RWPE1 (cell line): ENCODE measurements at regions not wholly inside any gene's neighbourhood (a gene's known extent, or its start where the extent isn't known, plus 50 kb on each side); places are given as distances from the start of the nearest gene placed in this dataset.

Source experiments
- CTCF ChIA-PET: fragments of 350-600 bp; sonication (Branson Sonifier 250); formaldehyde crosslinking; extraction: SDS; loops from one replicate; lab custom pipeline; 2021; lab: Yijun Ruan, JAX
- POLR2A ChIA-PET: fragments of 400-600 bp; formaldehyde crosslinking; extraction: SDS; loops from one replicate; lab custom pipeline; 2020; ENCODE audit warnings: antibody characterized with exemption; ENCODE audit not compliant: low non-redundant PET; lab: Yijun Ruan, JAX
- DNase-seq: peaks from one replicate; pipeline ENCODE4 v3.0.0; 2012; ENCODE audit warnings: low spot score
- H3K27ac ChIP-seq: fragments of 450-650 bp; 2 replicates; pipeline ENCODE4 v1.5.1; 2017
- TF ChIP-seq, protein P1 (sequence below): fragments of 450-650 bp; conservative IDR thresholded peaks from 2 replicates; pipeline ENCODE4 v1.5.1; 2017; ENCODE audit warnings: low read depth, mild to moderate bottlenecking

DNA sequence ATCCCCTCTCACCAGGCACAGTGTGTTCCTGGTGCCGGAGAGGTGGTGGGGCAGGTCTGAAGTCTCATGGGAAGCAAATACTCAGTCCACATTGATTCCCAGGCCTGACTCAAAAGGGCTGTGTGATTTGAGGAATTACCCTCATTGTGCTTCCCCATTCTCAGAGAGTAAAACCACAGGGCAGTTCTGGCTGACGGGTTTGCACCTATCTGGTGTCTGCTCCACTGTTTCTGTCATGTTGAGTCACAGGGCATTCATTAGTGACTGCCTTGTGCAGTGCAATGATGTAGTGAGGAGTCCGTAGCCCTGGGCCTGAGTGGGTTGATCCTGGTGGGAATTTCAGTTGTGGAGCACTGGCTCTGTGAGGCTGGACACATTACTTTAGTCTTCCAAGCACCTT is 85.2 kb upstream of the ARHGAP20 start:
- CTCF ChIA-PET, result no interaction called here
- DNase-seq, result no peak
- TF ChIP-seq, protein P1, sequence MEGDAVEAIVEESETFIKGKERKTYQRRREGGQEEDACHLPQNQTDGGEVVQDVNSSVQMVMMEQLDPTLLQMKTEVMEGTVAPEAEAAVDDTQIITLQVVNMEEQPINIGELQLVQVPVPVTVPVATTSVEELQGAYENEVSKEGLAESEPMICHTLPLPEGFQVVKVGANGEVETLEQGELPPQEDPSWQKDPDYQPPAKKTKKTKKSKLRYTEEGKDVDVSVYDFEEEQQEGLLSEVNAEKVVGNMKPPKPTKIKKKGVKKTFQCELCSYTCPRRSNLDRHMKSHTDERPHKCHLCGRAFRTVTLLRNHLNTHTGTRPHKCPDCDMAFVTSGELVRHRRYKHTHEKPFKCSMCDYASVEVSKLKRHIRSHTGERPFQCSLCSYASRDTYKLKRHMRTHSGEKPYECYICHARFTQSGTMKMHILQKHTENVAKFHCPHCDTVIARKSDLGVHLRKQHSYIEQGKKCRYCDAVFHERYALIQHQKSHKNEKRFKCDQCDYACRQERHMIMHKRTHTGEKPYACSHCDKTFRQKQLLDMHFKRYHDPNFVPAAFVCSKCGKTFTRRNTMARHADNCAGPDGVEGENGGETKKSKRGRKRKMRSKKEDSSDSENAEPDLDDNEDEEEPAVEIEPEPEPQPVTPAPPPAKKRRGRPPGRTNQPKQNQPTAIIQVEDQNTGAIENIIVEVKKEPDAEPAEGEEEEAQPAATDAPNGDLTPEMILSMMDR, result no peak
- POLR2A ChIA-PET, result no interaction called here
- no peak overlapping the region for H3K27ac ChIP-seq

DNA sequence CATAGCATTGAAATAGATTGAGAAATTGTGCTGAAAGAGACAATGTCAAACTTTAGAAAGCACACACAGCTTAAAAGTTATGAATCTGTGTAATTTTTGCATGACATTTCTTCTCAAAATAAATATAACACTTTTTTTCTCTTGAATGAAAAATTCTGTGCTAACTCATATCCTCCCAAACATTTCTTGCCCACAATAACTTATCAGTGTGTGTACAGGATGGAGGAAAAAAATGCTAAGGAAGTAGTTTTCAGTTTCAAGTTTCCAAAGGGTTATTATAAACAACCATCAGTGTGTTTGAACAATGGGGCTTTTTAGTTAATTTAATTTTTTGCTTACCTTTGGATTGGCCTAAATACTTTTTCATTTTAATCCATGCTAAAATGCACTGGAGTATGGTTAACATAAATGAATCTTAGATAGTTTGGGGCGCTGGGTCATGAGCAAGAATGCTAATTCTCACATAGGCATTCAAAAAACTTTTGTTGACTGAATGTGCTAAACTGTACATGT is 82.9 kb upstream of the ARHGAP20 start:
- CTCF ChIA-PET, result no interaction called here
- TF ChIP-seq, protein P1, result no peak
- H3K27ac ChIP-seq, result no peak overlapping the region
- POLR2A ChIA-PET, result no interaction called here
- no peak for DNase-seq

DNA sequence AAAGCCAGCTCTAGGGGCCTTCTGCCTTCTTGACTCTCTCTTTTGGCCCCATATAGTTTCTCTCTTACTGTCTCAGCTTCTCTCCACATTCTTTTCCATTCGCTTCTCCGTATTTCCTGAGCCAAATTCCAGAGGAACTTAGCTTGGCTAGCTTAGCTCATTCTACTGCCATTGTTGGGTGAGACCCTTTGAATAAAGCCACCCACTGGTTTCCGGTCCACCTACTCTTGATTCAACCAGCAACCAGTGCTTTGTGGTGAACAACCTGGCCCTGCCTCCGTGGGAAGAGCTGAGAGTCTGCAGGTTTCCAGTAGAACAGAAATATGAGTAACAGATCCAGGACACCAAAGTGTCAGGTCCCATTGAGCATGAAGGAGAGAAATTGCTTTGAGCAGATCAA is 81.3 kb upstream of the ARHGAP20 start:
- no peak for DNase-seq
- TF ChIP-seq, protein P1, result no peak
- CTCF ChIA-PET, result interaction anchor here (0.6 kb wide), 1 partner anchor 39 kb away, joined by 3 read pairs; no protein-coding TSS in a partner anchor
- no peak overlapping the region for H3K27ac ChIP-seq
- POLR2A ChIA-PET, result no interaction called here

DNA sequence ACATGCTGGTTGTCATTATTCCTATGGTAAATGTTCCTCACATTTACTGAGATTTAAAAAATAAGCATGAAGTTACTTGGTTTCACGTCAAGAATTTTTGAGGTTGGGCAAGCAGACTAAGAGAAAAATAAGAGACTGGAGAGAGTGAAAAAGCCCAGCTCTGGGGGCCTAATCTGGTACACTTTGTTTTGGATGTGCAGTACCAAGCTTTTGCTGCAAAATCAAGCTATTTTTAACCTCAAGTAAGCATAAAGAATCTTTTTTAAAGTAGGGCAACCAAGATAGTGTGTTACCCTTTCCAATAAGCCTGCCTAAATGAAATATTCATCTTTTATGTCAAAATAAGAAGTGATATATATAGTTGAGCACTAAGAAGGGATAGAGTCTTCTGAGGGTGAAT is 79.4 kb upstream of the ARHGAP20 start:
- H3K27ac ChIP-seq, result no peak overlapping the region
- no peak for DNase-seq
- TF ChIP-seq, protein P1, result no peak
- ChIA-PET CTCF (interaction anchor here (0.7 to 1.1 kb wide), 2 partner anchors 11 to 44 kb away, joined by 3 to 4 read pairs; no protein-coding TSS in a partner anchor), POLR2A (interaction anchor here (0.7 kb wide), 1 partner anchor 110 kb away, joined by 3 read pairs; no protein-coding TSS in a partner anchor)

DNA sequence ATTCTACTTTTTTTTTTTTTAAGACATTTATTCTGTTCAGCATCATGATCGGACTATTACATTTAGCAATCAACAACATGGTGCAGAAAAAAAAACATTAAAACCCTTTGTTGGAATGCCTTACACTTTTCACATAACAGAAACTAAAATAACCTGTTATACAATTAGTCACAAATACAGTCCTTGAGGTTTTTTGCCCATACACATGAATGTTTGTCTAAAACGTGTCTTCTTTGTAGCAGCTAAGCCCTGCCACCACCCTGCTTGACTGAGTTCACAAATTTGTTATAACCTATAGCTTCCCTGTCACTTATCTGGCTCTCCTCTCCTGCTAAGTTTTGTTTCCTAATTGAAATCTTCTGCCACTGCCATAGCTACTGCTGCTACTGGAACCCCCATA is 75.4 kb upstream of the ARHGAP20 start:
- ChIA-PET POLR2A (no interaction called here), CTCF (interaction anchor here (0.7 kb wide), 1 partner anchor 11 kb away, joined by 5 read pairs; no protein-coding TSS in a partner anchor)
- DNase-seq, result no peak
- TF ChIP-seq, protein P1, result no peak
- H3K27ac ChIP-seq, result no peak overlapping the region

DNA sequence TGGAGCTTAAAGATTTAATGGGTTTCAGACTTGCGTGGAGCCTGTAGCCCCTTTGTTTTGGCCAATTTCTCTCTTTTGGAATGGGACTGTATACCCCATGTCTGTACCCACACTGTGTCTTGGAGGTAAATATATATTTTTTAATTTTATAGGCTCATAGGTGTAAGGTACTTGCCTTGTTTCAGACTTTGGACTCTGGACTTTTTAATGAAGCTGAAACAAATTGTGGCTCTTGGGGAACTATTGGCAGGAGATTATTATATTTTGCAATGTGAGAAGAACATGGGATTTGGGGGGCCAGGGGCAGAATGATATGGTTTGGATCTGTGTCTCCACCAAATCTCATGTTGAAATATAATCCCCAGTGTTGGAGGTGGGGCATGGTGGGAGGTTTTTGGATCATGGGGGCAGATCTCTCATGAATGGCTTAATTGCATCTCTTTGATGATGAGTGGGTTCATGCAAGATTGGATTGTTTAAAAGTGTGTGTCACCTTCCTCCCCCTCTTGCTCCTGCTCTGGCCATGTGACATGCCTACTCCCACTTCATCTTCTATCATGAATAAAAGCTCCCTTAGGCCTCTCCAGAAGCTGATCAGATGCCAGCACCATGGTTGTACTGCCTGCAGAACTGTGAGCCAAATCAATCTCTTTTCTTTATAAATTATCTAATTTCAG is 74.1 kb upstream of the ARHGAP20 start:
- TF ChIP-seq, protein P1, result no peak
- POLR2A ChIA-PET, result no interaction called here
- no peak for DNase-seq
- CTCF ChIA-PET, result no interaction called here
- H3K27ac ChIP-seq, result no peak overlapping the region
